B cell (primary cell): ENCODE measurements at regions not wholly inside any gene's neighbourhood (a gene's known extent, or its start where the extent isn't known, plus 50 kb on each side); places are given as distances from the start of the nearest gene placed in this dataset.

ENCODE experiments used
- ATAC-seq: fragments of 200-7000 bp; cut with Tn5 transposase; one replicate; pipeline ENCODE4 v1.10.0; 2021; ENCODE audit warnings: low read depth, mild to moderate bottlenecking, moderate number of reproducible peaks, moderate library complexity
- CTCF ChIA-PET: fragments of 350-600 bp; sonication (Branson Sonifier 250); formaldehyde crosslinking; loops from one replicate; lab custom pipeline; 2021; ENCODE audit warnings: antibody characterized with exemption, inconsistent platforms; lab: Charles Lee
- POLR2A ChIA-PET: fragments of 350-600 bp; sonication (Branson Sonifier 250); formaldehyde crosslinking; loops from one replicate; lab custom pipeline; 2021; ENCODE audit warnings: antibody characterized with exemption; lab: Charles Lee
- DNase-seq: peaks from one replicate; pipeline ENCODE4 v3.0.0; 2013
- H2AFZ ChIP-seq: 2 replicates; pipeline ENCODE4 v1.6.1; 2012; ENCODE audit warnings: mild to moderate bottlenecking, low read depth, low read length; ENCODE audit not compliant: insufficient read depth, poor library complexity, severe bottlenecking
- H3K27ac ChIP-seq, 2 donors: 1 replicate in 1 of 2; 2 replicates in 1 of 2; pipeline ENCODE4 v1.5.1; 2012 to 2013; ENCODE audit warnings: low read length in 2 of 2, mild to moderate bottlenecking in 2 of 2, moderate library complexity in 1 of 2
- H3K27me3 ChIP-seq, 4 experiments: fragments of 200-600 bp in 1 of 4; sonication (generic) in 1 of 4; replicated peaks in 1 of 4; 1 replicate in 2 of 4; 2 replicates in 2 of 4; pipeline versions ENCODE4 v1.6.1 to v1.7.0; 2013 to 2016; ENCODE audit warnings: low read length in 3 of 4, mild to moderate bottlenecking in 2 of 4, mixed read lengths in 1 of 4, moderate library complexity in 1 of 4; ENCODE audit not compliant: insufficient read depth in 4 of 4, control insufficient read depth in 3 of 4; ENCODE audit errors: control extremely low read depth in 1 of 4
- H3K36me3 ChIP-seq, 2 experiments: replicated peaks in 1 of 2; 1 replicate in 1 of 2; 2 replicates in 1 of 2; pipeline versions ENCODE4 v1.6.1 to v1.7.1; 2013; ENCODE audit warnings: low read length in 1 of 2; ENCODE audit not compliant: insufficient read depth in 2 of 2, control insufficient read depth in 1 of 2; ENCODE audit errors: control extremely low read depth in 1 of 2, extremely low read depth in 1 of 2
- H3K4me1 ChIP-seq, 2 donors: fragments of 200-600 bp in 1 of 2; sonication (generic) in 1 of 2; 1 replicate in 1 of 2; 2 replicates in 1 of 2; pipeline versions ENCODE4 v1.5.1 to v1.6.1; 2013 to 2017; ENCODE audit warnings: low read length in 2 of 2; ENCODE audit not compliant: control insufficient read depth in 2 of 2, insufficient read depth in 2 of 2
- H3K4me2 ChIP-seq: replicated peaks from 2 replicates; pipeline ENCODE3; 2012; ENCODE audit warnings: mild to moderate bottlenecking, low read depth, low read length; ENCODE audit not compliant: poor library complexity, severe bottlenecking
- H3K4me3 ChIP-seq, 5 experiments: fragments of 200-600 bp in 1 of 5; sonication (generic) in 1 of 5; 1 replicate in 3 of 5; 2 replicates in 2 of 5; pipeline versions ENCODE4 v1.5.1 to v1.7.0; 2011 to 2016; ENCODE audit warnings: low read length in 4 of 5, mild to moderate bottlenecking in 4 of 5, low read depth in 2 of 5, control low read depth in 1 of 5, moderate library complexity in 1 of 5; ENCODE audit not compliant: insufficient read depth in 1 of 5; ENCODE audit errors: control extremely low read depth in 1 of 5, extremely low read depth in 1 of 5
- H3K79me2 ChIP-seq: fragments of 200-600 bp; sonication (generic); one replicate; pipeline ENCODE4 v1.6.0; 2016; ENCODE audit warnings: low read length; ENCODE audit not compliant: control insufficient read depth, insufficient read depth
- H3K9ac ChIP-seq: fragments of 200-600 bp; sonication (generic); 2 replicates; pipeline ENCODE4 v1.6.1; 2017; ENCODE audit warnings: mild to moderate bottlenecking, low read length, moderate library complexity
- H3K9me3 ChIP-seq, 3 donors: one replicate each; pipeline versions ENCODE4 v1.6.1 to v1.7.1; 2013; ENCODE audit warnings: low read length in 2 of 3; ENCODE audit not compliant: control insufficient read depth in 2 of 3, insufficient read depth in 1 of 3; ENCODE audit errors: control extremely low read depth in 1 of 3
- H4K20me1 ChIP-seq: 2 replicates; pipeline ENCODE4 v1.6.0; 2012; ENCODE audit warnings: mild to moderate bottlenecking, low read length; ENCODE audit not compliant: insufficient read depth, control insufficient read depth, poor library complexity, severe bottlenecking
- H3K27ac Mint-ChIP-seq: one replicate; pipeline ENCODE4 v1.8.0; 2021; ENCODE audit warnings: mixed read lengths
- H3K27me3 Mint-ChIP-seq: one replicate; pipeline ENCODE4 v1.8.0; 2021; ENCODE audit warnings: mixed read lengths
- H3K4me1 Mint-ChIP-seq: one replicate; pipeline ENCODE4 v1.8.0; 2021; ENCODE audit warnings: mixed read lengths
- H3K4me3 Mint-ChIP-seq: one replicate; pipeline ENCODE4 v1.8.0; 2021; ENCODE audit warnings: mixed read lengths
- H3K9me3 Mint-ChIP-seq: one replicate; pipeline ENCODE4 v1.8.0; 2022; ENCODE audit warnings: mixed read lengths; ENCODE audit not compliant: insufficient read depth
- EZH2 ChIP-seq: IDR thresholded peaks from 2 replicates; pipeline ENCODE4 v1.6.1; 2012; ENCODE audit warnings: borderline replicate concordance, low read depth, mild to moderate bottlenecking, moderate library complexity, low read length; ENCODE audit not compliant: insufficient read depth, poor library complexity, severe bottlenecking
- WGBS: methylation state at CpG from one replicate; pipeline ENCODE4 v1.1.5; 2013; ENCODE audit warnings: missing lambda C conversion rate; ENCODE audit not compliant: insufficient coverage; 5-methylcytosine and 5-hydroxymethylcytosine counted together
- intact Hi-C: fragments of 100-400 bp; cut with micrococcal nuclease; formaldehyde crosslinking; loops from one replicate; pipeline ENCODE4 v1.10.0; 2022
- TF ChIP-seq, protein P1 (sequence below): fragments of 200-600 bp; IDR thresholded peaks from one replicate; pipeline ENCODE4 v1.8.0; 2022; ENCODE audit warnings: antibody characterized with exemption, mild to moderate bottlenecking

DNA sequence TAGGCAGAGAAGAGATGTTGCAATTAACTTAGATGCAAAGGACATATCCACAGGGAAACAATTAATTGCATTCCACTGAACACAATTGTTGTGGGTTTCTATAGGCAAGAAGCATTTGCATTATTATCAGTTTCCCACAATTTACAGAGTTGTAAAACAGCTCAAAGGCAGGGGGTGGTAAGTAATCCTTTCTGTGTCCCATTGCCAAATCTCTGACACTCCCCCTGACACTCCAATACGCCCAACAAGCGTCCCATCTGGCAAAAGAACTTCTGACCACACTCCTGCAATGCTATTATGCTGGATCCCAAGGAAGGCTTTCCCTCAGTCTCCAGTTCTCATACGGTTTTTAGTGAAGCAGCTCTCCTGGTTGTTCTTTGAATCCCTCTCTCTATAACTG, 179.8 kb downstream of the CXCL12 start:
- H3K79me2 ChIP-seq = no peaks in the 10 kb centered on the region
- no peak overlapping the region for H3K9ac ChIP-seq
- DNase-seq = no peak
- H3K27ac ChIP-seq = no peak overlapping the region
- ATAC-seq = no peak
- no peaks in the 10 kb centered on the region for H3K27me3 ChIP-seq
- Mint-ChIP-seq H3K4me3 (no peak overlapping the region), H3K4me1 (no peaks in the 10 kb centered on the region), H3K9me3 (peaks cover 4% of the 10 kb centered on the region), H3K27ac (no peak overlapping the region), H3K27me3 (no peaks in the 10 kb centered on the region)
- peaks cover 0 to 30% (median 3%) of the 10 kb centered on the region in 3 donors for H3K9me3 ChIP-seq
- 52% methylated on average over 3 of the region's 3 CpGs for WGBS
- TF ChIP-seq, protein P1, sequence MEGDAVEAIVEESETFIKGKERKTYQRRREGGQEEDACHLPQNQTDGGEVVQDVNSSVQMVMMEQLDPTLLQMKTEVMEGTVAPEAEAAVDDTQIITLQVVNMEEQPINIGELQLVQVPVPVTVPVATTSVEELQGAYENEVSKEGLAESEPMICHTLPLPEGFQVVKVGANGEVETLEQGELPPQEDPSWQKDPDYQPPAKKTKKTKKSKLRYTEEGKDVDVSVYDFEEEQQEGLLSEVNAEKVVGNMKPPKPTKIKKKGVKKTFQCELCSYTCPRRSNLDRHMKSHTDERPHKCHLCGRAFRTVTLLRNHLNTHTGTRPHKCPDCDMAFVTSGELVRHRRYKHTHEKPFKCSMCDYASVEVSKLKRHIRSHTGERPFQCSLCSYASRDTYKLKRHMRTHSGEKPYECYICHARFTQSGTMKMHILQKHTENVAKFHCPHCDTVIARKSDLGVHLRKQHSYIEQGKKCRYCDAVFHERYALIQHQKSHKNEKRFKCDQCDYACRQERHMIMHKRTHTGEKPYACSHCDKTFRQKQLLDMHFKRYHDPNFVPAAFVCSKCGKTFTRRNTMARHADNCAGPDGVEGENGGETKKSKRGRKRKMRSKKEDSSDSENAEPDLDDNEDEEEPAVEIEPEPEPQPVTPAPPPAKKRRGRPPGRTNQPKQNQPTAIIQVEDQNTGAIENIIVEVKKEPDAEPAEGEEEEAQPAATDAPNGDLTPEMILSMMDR = no peak
- TF ChIP-seq EZH2 = no peak
- no peaks in the 10 kb centered on the region for H4K20me1 ChIP-seq
- no peak overlapping the region for H3K4me2 ChIP-seq
- POLR2A ChIA-PET = no interaction called here
- no peaks in the 10 kb centered on the region for H3K4me1 ChIP-seq
- intact Hi-C loops = no loop called here
- no peak overlapping the region for H3K4me3 ChIP-seq
- H2AFZ ChIP-seq = no peak overlapping the region
- no peaks in the 10 kb centered on the region for H3K36me3 ChIP-seq
- CTCF ChIA-PET = no interaction called here

DNA sequence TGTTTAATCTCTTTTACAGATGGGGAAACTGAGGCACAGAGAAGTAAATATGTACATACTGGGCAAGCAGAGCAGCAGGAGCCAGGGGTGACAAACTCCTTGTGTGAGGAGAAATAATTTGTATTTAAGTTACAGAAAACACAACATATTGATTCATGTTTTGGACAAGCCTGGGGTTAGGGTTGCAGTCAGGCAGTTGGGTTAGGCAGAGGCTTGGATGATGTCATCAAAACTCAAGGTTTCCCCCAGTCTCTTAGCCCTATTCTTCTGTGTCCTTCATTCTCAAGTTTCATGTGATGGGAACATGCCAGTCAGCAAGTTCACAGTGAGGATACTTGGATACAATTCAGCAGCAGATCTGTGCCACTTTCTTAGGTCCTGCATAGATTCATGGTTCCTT, 181.4 kb downstream of the CXCL12 start:
- ChIA-PET POLR2A (no interaction called here), CTCF (no interaction called here)
- H3K9me3 Mint-ChIP-seq = peaks cover 4% of the 10 kb centered on the region
- H2AFZ ChIP-seq = no peak overlapping the region
- H3K4me3 ChIP-seq = no peak overlapping the region
- H3K36me3 ChIP-seq = no peaks in the 10 kb centered on the region
- no peaks in the 10 kb centered on the region for H3K27me3 ChIP-seq
- TF ChIP-seq EZH2 = no peak
- TF ChIP-seq, protein P1 = no peak
- H3K27ac ChIP-seq = no peak overlapping the region
- no peak overlapping the region for H3K4me2 ChIP-seq
- intact Hi-C loops = no loop called here
- no peaks in the 10 kb centered on the region for H3K4me1 ChIP-seq
- no peaks in the 10 kb centered on the region for H4K20me1 ChIP-seq
- no peaks in the 10 kb centered on the region for H3K79me2 ChIP-seq
- H3K27me3 Mint-ChIP-seq = no peaks in the 10 kb centered on the region
- H3K27ac Mint-ChIP-seq = no peak overlapping the region
- no peak overlapping the region for H3K4me3 Mint-ChIP-seq
- H3K9me3 ChIP-seq = peaks cover 0 to 32% (median 3%) of the 10 kb centered on the region in 3 donors
- H3K4me1 Mint-ChIP-seq = no peaks in the 10 kb centered on the region
- H3K9ac ChIP-seq = no peak overlapping the region
- ATAC-seq (no peak), DNase-seq (no peak)
